GM21367 (cell line): ENCODE measurements at regions not wholly inside any gene's neighbourhood (a gene's known extent, or its start where the extent isn't known, plus 50 kb on each side); places are given as distances from the start of the nearest gene placed in this dataset.

Source experiments
- ATAC-seq: cut with Tn5 transposase; IDR thresholded peaks from one replicate; pipeline ENCODE4 v1.9.1; 2021; ENCODE audit not compliant: unreplicated experiment

- no peak for ATAC-seq
Observed at GRCh38 chrX:140848800-140849199, 139.2 kb downstream of the LINC00632 start.

DNA sequence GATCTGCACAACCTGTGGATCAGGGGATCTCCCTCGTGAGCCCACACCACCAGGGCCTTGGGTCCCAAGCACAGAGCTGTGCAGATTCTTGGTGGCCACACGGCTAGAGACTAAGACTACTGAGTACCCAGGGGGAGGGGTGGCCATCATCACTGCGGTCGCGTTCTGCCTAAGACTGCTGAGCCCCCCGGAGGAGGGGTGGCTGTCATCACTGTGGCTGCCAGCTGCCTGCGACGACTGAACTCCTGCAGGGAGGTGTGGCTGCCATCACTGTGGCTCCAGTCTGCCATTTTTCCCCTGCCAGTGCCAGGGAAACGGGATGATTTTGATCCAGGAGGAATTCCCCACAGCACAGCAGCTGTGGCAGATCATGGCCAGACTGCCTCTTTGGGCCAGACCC, 141.7 kb upstream of the SPANXB1 start:
- no peak for ATAC-seq

GRCh38 chrX:140866446-140866845, 135.9 kb upstream of the SPANXB1 start:
- no peak for ATAC-seq

- no peak for ATAC-seq
Observed at GRCh38 chrX:140912606-140913005, 89.8 kb upstream of the SPANXB1 start.

GRCh38 chrX:140913802-140914501, 88.4 kb upstream of the SPANXB1 start:
- ATAC-seq: no peak

GRCh38 chrX:140916872-140917271, 85.5 kb upstream of the SPANXB1 start:
- no peak for ATAC-seq

DNA sequence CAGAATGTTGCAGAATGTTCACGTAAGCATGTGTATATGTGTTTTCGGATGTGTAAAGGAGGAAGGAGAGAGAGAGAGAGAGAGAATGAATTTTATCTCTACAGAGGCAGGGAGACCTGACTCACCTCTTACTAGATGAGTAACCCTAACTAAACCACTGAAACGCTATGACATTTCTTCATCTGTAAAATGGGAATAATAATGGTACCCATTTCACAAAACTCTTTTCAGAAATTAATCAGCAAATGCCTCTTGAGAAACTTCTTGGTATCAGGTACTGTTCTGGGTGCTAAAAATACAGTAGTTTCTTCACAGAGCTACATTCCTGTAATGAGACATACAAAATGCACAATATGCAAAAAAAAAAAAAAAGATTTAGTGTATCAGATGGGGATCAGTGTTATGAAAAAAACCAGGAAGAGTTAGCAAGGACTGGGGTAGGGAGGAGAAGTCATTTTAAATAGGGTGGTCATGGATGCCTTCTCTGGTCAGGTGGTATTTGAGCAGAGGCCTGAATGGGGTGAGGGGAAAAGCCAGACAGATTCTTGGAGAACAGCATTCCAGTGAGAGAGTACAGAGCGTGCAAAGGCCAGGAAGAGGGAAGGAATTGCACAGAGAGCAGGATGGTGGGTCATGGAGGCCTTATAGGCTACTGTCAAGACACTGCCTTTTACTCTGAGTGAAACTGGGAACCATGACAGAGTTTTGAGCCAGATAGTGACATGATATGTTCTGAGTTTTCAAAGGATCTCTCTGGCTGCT, 84.9 kb upstream of the SPANXB1 start:
- no peak for ATAC-seq

- peak; percentile 80 for ATAC-seq
Observed at GRCh38 chrX:140918398-140919038, 83.9 kb upstream of the SPANXB1 start.

GRCh38 chrX:140920416-140920815, 82.0 kb upstream of the SPANXB1 start:
- no peak for ATAC-seq

DNA sequence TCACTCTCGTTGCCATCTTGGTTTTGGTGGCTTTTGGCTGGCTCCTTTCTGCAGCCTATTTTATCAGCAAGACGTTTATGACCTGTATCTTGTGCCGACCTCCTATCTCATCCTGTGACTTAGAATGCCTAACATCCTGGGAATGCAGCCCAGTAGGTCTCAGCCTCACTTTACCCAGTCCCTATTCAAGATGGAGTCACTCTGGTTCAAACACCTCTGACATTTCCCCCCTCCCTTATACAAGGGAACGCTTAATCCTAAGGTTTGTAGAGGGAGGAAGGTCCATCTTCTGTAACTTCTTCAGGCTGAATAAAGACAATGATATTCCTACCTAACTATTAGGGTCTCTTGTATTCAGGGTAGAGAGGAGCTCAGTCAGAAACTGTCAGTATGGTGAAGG, 79.3 kb upstream of the SPANXB1 start:
- ATAC-seq: no peak

DNA sequence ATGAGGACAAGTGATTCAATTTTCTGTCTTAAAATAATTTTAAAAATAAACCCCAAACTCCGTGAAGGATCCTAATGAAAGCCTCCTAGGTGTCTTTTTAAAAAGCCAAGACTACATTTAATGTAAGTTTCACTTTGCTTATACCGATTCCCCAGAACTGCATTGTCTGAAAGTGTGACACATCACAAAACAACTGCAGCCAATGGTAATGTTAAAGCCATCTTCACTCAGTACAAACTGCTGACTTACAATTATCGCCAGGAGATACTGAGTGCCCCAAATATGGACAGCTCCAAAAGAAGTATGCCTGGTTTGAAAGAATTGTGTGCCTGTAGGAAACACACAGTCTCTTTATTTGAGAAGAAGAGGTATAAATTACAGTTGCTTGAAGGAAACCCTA, 73.7 kb upstream of the SPANXB1 start:
- no peak for ATAC-seq

- ATAC-seq: no peak
Observed at GRCh38 chrX:140933016-140933415, 69.4 kb upstream of the SPANXB1 start.

GRCh38 chrX:140933874-140934655, 68.3 kb upstream of the SPANXB1 start:
- ATAC-seq: no peak

GRCh38 chrX:140943513-140943912, 58.9 kb upstream of the SPANXB1 start:
- no peak for ATAC-seq

GRCh38 chrX:140944710-140945109, 57.7 kb upstream of the SPANXB1 start:
- no peak for ATAC-seq

- ATAC-seq: no peak
Observed at GRCh38 chrX:140948827-140949226, 53.6 kb upstream of the SPANXB1 start.

- ATAC-seq: no peak
Observed at GRCh38 chrX:140949233-140949632, 53.2 kb upstream of the SPANXB1 start.
